ENCODE measurements at regions not wholly inside any gene's neighbourhood (a gene's known extent, or its start where the extent isn't known, plus 50 kb on each side); places are given as distances from the start of the nearest gene placed in this dataset.
"Not testable (repeated sequence)": the region's sequence is repeated elsewhere in the genome, so short reads cannot be mapped to it uniquely, and the experiment has no call there.

DNA sequence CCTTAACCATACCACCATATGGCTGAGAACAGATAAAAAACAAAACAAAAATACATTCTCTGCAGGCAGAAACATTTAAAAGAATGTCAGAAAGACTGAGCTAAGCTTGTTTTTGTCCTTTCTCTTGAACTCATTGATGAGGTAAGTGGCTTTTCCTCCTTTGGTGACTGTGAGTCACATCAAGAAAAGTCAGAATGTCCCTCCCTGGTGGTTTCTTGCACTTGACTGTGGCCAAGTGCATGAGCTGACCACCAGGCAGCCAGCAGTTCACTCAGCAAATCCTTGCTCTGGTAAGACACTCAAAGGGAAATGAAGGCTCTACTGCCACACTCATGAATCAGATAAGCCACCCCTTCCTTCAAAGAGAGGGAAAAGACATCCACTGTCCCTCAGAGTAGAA lies 970.9 kb downstream of the TAF11L14 start:
- Histone ChIP-seq H3K27me3 (ENCODE audit: control insufficient read depth, extremely low read depth, insufficient read depth, low read length) (no peaks in the 10 kb centered on the region), H3K4me2 (ENCODE audit: control insufficient read depth, extremely low read depth, insufficient read depth, low read depth, low read length) (no peak overlapping the region), H3K4me1 (ENCODE audit: control insufficient read depth, extremely low read depth, insufficient read depth, low read length) (no peaks in the 10 kb centered on the region), H3K9ac (ENCODE audit: control insufficient read depth, extremely low read depth, insufficient read depth, low read length) (no peak overlapping the region), H2AFZ (ENCODE audit: control insufficient read depth, low read length) (no peak overlapping the region), H3K79me2 (ENCODE audit: control insufficient read depth, insufficient read depth, low read length) (no peaks in the 10 kb centered on the region), H3K4me3 (ENCODE audit: control insufficient read depth in 2 of 3, extremely low read depth in 1 of 3, insufficient read depth in 2 of 3, low read depth in 1 of 3, low read length in 3 of 3) (no peak overlapping the region), H3K36me3 (ENCODE audit: control insufficient read depth in 2 of 2, extremely low read depth in 1 of 2, insufficient read depth in 2 of 2, low read length in 2 of 2) (no peaks in the 10 kb centered on the region), H3K9me1 (ENCODE audit: control insufficient read depth, extremely low read depth, insufficient read depth, low read length) (no peaks in the 10 kb centered on the region), H4K20me1 (ENCODE audit: control insufficient read depth, extremely low read depth, insufficient read depth, low read length) (no peaks in the 10 kb centered on the region), H3K9me3 (ENCODE audit: control insufficient read depth, low read depth, low read length) (no peaks in the 10 kb centered on the region), H3K27ac (ENCODE audit: control insufficient read depth, insufficient read depth, low read length) (no peak overlapping the region)
- dilution Hi-C loops (cut with MboI; ENCODE audit: extremely low pct_ligation_motif_present, low sequenced_read_pairs) = no loop called here
- TF ChIP-seq EZH2 (IDR thresholded peaks at IDR 0.05; ENCODE audit: low read length) = no peak
- FAIRE-seq (no peak), DNase-seq (ENCODE audit: low read depth, low spot score) (no peak)

DNA sequence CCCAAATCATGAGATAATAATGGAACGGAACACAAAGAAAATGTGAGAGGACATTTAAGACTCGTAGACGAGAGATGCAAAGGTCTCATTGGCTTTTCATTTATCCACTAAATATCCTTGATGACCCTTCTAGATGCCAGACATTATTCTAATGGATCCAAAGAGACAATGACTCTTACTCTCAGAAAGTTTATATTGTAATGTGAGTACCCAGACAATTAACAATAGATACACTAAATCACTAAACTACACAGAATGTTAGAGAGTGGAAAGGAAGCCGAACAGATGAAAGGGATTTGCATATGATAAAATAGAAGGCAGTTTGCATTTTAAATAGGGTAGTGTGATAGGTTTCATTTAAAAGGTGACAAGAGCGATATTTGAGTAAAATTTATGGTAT lies 973.3 kb downstream of the TAF11L14 start:
- Histone ChIP-seq H2AFZ (ENCODE audit: control insufficient read depth, low read length) (no peak overlapping the region), H3K36me3 (ENCODE audit: control insufficient read depth in 2 of 2, extremely low read depth in 1 of 2, insufficient read depth in 2 of 2, low read length in 2 of 2) (no peaks in the 10 kb centered on the region), H3K9me3 (ENCODE audit: control insufficient read depth, low read depth, low read length) (no peaks in the 10 kb centered on the region), H3K4me1 (ENCODE audit: control insufficient read depth, extremely low read depth, insufficient read depth, low read length) (no peaks in the 10 kb centered on the region), H4K20me1 (ENCODE audit: control insufficient read depth, extremely low read depth, insufficient read depth, low read length) (no peaks in the 10 kb centered on the region), H3K27me3 (ENCODE audit: control insufficient read depth, extremely low read depth, insufficient read depth, low read length) (no peaks in the 10 kb centered on the region), H3K4me3 (ENCODE audit: control insufficient read depth in 2 of 3, extremely low read depth in 1 of 3, insufficient read depth in 2 of 3, low read depth in 1 of 3, low read length in 3 of 3) (no peak overlapping the region), H3K9me1 (ENCODE audit: control insufficient read depth, extremely low read depth, insufficient read depth, low read length) (no peaks in the 10 kb centered on the region), H3K27ac (ENCODE audit: control insufficient read depth, insufficient read depth, low read length) (no peak overlapping the region), H3K79me2 (ENCODE audit: control insufficient read depth, insufficient read depth, low read length) (no peaks in the 10 kb centered on the region), H3K9ac (ENCODE audit: control insufficient read depth, extremely low read depth, insufficient read depth, low read length) (no peak overlapping the region), H3K4me2 (ENCODE audit: control insufficient read depth, extremely low read depth, insufficient read depth, low read depth, low read length) (no peak overlapping the region)
- no peak for TF ChIP-seq EZH2 (IDR thresholded peaks at IDR 0.05; ENCODE audit: low read length)
- TF ChIP-seq CTCF (optimal IDR thresholded peaks at IDR 0.05 in 1 of 3, IDR thresholded peaks at IDR 0.05 in 1 of 3, conservative IDR thresholded peaks at IDR 0.05 in 1 of 3; ENCODE audit: extremely low read depth in 1 of 3, insufficient read depth in 2 of 3, low read length in 3 of 3) = no peak
- dilution Hi-C loops (cut with MboI; ENCODE audit: extremely low pct_ligation_motif_present, low sequenced_read_pairs) = no loop called here
- DNase-seq (ENCODE audit: low read depth, low spot score) = no peak
- FAIRE-seq = no peak

GRCh38 chr5:18617191-18617590 lies 982.9 kb downstream of the TAF11L14 start:
- H3K9me3 ChIP-seq (ENCODE audit: control insufficient read depth, low read depth, low read length); H3K4me3 ChIP-seq (ENCODE audit: control insufficient read depth in 2 of 3, extremely low read depth in 1 of 3, insufficient read depth in 2 of 3, low read depth in 1 of 3, low read length in 3 of 3); H3K27ac ChIP-seq (ENCODE audit: control insufficient read depth, insufficient read depth, low read length); FAIRE-seq; H3K4me1 ChIP-seq (ENCODE audit: control insufficient read depth, extremely low read depth, insufficient read depth, low read length); H3K36me3 ChIP-seq (ENCODE audit: control insufficient read depth in 2 of 2, extremely low read depth in 1 of 2, insufficient read depth in 2 of 2, low read length in 2 of 2); H4K20me1 ChIP-seq (ENCODE audit: control insufficient read depth, extremely low read depth, insufficient read depth, low read length); H3K27me3 ChIP-seq (ENCODE audit: control insufficient read depth, extremely low read depth, insufficient read depth, low read length); dilution Hi-C loops (cut with MboI; ENCODE audit: extremely low pct_ligation_motif_present, low sequenced_read_pairs); DNase-seq (ENCODE audit: low read depth, low spot score); H3K9ac ChIP-seq (ENCODE audit: control insufficient read depth, extremely low read depth, insufficient read depth, low read length); H2AFZ ChIP-seq (ENCODE audit: control insufficient read depth, low read length); H3K9me1 ChIP-seq (ENCODE audit: control insufficient read depth, extremely low read depth, insufficient read depth, low read length); H3K4me2 ChIP-seq (ENCODE audit: control insufficient read depth, extremely low read depth, insufficient read depth, low read depth, low read length); H3K79me2 ChIP-seq (ENCODE audit: control insufficient read depth, insufficient read depth, low read length): not testable (repeated sequence)
